ENCODE measurements at regions not wholly inside any gene's neighbourhood (a gene's known extent, or its start where the extent isn't known, plus 50 kb on each side); places are given as distances from the start of the nearest gene placed in this dataset.

DNA sequence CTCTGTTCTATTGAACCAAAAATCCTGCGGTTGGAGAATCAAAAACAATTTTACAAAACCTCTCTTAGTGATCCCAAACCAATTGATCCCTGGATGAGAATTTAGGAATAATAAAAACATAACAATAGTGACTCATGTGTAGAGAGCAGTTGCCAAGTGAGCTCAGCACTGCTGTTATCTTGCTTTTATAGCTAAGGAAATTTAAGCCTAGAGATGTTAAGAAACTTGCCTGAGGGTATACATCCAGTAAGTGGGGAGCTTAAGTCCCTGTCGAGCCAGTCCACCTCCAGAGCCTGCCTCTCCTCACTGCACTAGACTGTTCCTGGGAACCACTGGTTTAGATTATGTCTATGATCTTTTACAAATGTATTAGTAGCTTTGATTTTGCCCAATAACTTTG is 358.4 kb upstream of the LMCD1 start:
- no peak for DNase-seq (ENCODE audit: extremely low read depth, insufficient read length)
- TF ChIP-seq, protein P1, sequence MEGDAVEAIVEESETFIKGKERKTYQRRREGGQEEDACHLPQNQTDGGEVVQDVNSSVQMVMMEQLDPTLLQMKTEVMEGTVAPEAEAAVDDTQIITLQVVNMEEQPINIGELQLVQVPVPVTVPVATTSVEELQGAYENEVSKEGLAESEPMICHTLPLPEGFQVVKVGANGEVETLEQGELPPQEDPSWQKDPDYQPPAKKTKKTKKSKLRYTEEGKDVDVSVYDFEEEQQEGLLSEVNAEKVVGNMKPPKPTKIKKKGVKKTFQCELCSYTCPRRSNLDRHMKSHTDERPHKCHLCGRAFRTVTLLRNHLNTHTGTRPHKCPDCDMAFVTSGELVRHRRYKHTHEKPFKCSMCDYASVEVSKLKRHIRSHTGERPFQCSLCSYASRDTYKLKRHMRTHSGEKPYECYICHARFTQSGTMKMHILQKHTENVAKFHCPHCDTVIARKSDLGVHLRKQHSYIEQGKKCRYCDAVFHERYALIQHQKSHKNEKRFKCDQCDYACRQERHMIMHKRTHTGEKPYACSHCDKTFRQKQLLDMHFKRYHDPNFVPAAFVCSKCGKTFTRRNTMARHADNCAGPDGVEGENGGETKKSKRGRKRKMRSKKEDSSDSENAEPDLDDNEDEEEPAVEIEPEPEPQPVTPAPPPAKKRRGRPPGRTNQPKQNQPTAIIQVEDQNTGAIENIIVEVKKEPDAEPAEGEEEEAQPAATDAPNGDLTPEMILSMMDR (IDR thresholded peaks at IDR 0.05; ENCODE audit: insufficient read depth, low read length, poor library complexity, severe bottlenecking), result no peak
- Histone ChIP-seq H3K36me3 (ENCODE audit: control insufficient read depth, insufficient read depth, low read length) (no peaks in the 10 kb centered on the region), H3K4me3 (replicated peaks; ENCODE audit: low read depth, low read length) (no peak overlapping the region), H3K27me3 (replicated peaks; ENCODE audit: control insufficient read depth, insufficient read depth, low read length) (no peaks in the 10 kb centered on the region)

DNA sequence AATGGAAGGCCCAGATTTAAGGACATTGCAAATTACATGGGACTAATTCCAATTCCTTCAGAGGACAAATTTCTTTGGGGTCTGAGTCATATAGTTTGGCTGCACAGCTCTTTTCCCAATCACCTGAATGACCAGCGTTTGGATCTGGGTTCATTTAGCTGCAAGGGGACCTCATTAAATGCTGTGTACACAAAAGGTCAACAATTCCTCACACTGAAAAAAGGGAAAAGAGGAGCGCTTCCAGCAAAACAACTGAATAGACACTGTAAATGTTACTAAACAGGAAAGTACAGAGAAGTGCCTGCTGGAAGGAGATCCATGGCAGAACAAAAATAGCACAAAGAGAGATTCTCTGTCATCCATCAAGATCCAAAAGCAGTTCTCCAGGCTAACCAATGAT is 356.0 kb upstream of the LMCD1 start:
- DNase-seq (ENCODE audit: extremely low read depth, insufficient read length), result no peak
- Histone ChIP-seq H3K4me3 (replicated peaks; ENCODE audit: low read depth, low read length) (no peak overlapping the region), H3K27me3 (replicated peaks; ENCODE audit: control insufficient read depth, insufficient read depth, low read length) (no peaks in the 10 kb centered on the region), H3K36me3 (ENCODE audit: control insufficient read depth, insufficient read depth, low read length) (no peaks in the 10 kb centered on the region)
- TF ChIP-seq, protein P1 (IDR thresholded peaks at IDR 0.05; ENCODE audit: insufficient read depth, low read length, poor library complexity, severe bottlenecking), result no peak

DNA sequence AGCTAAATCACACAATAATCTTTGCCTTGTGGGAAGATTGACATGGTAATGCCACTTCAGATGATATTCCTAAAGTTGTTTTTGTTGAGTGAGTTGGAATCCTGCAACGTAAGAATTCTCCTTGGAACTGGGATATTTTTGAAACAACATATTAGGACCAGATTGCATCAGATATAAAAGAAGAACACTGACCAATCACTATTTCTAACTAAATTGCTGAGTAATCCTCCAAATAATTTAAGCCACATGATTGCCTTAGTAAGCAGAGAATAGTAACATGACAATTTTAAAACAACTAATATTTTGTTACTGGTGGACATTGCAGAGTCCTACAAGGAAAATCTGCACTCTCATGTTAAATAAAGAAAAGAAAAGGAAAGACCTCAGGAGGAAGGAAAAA is 353.9 kb upstream of the LMCD1 start:
- Histone ChIP-seq H3K27me3 (replicated peaks; ENCODE audit: control insufficient read depth, insufficient read depth, low read length) (no peaks in the 10 kb centered on the region), H3K4me3 (replicated peaks; ENCODE audit: low read depth, low read length) (no peak overlapping the region), H3K36me3 (ENCODE audit: control insufficient read depth, insufficient read depth, low read length) (no peaks in the 10 kb centered on the region)
- TF ChIP-seq, protein P1 (IDR thresholded peaks at IDR 0.05; ENCODE audit: insufficient read depth, low read length, poor library complexity, severe bottlenecking), result no peak
- no peak for DNase-seq (ENCODE audit: extremely low read depth, insufficient read length)

DNA sequence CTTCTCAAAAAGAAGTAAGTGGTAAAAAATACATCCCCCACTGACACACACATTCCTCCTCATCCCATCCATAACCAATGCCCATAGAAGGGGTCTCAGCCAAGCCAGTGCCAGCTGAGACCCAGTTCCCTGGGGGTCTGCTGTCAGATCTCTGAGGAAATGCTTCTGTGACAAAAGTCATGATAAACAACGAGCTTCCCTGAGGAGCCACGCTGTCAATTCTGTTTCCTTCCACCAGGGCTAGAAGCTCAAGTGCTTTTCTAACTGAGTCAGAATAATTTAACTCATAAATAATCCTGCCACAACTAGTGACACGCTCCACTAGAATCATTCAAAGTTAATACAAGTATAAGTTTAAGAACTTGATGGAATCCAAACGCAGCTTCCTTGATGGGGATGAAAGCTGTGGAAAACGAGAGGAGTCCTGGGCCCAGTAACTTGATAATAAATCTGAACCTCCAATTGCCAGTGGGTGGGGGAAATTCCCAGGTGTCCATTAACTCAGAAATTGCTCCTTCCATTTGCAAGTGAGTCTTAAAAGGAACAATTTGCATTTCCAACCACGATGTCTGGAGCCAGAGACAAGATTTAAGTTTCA is 348.7 kb upstream of the LMCD1 start:
- DNase-seq (ENCODE audit: extremely low read depth, insufficient read length), result no peak
- TF ChIP-seq, protein P1 (IDR thresholded peaks at IDR 0.05; ENCODE audit: insufficient read depth, low read length, poor library complexity, severe bottlenecking), result no peak
- Histone ChIP-seq H3K27me3 (replicated peaks; ENCODE audit: control insufficient read depth, insufficient read depth, low read length) (no peaks in the 10 kb centered on the region), H3K4me3 (replicated peaks; ENCODE audit: low read depth, low read length) (no peak overlapping the region), H3K36me3 (ENCODE audit: control insufficient read depth, insufficient read depth, low read length) (no peaks in the 10 kb centered on the region)

DNA sequence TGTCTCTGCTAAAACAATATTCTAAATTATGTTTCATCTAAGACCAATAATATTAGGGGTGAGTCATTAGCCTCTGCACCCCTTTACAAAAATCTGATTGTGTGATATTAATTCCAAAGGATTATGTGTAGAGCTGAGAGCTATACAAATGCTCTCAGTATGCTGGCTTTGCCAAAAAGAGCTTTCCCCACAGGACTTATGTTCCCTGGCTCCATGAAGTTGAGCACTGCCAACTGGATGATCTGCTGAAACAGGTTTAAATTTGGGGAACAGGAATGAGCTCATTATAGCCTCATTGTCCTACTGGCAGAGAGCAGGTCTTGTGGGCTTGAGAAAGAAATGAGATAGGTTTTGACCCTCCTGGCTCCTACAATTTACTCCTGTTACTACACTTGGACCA is 347.8 kb upstream of the LMCD1 start:
- no peaks in the 10 kb centered on the region for H3K27me3 ChIP-seq (replicated peaks; ENCODE audit: control insufficient read depth, insufficient read depth, low read length)
- H3K4me3 ChIP-seq (replicated peaks; ENCODE audit: low read depth, low read length), result no peak overlapping the region
- TF ChIP-seq, protein P1 (IDR thresholded peaks at IDR 0.05; ENCODE audit: insufficient read depth, low read length, poor library complexity, severe bottlenecking), result no peak
- DNase-seq (ENCODE audit: extremely low read depth, insufficient read length), result no peak
- no peaks in the 10 kb centered on the region for H3K36me3 ChIP-seq (ENCODE audit: control insufficient read depth, insufficient read depth, low read length)

DNA sequence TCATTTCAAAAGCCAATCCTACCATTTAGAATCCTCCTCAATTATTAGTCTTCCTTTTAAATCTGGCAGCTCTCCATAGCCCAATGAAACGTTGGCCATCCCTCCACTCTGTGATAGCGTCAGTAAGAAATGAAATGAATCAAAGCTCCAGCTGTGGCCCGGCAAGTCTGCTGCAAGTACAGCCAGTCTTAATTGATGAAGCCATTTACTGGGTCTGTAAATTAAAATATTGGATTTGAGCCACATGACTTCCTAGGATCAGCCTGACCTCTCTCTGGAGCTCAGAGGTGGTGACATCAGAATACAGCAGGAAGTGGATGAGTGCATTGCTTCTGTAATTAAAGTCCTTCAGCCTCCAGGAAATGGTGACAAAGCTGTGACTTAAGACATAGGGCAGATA is 347.0 kb upstream of the LMCD1 start:
- H3K4me3 ChIP-seq (replicated peaks; ENCODE audit: low read depth, low read length), result no peak overlapping the region
- TF ChIP-seq, protein P1 (IDR thresholded peaks at IDR 0.05; ENCODE audit: insufficient read depth, low read length, poor library complexity, severe bottlenecking), result no peak
- no peaks in the 10 kb centered on the region for H3K27me3 ChIP-seq (replicated peaks; ENCODE audit: control insufficient read depth, insufficient read depth, low read length)
- H3K36me3 ChIP-seq (ENCODE audit: control insufficient read depth, insufficient read depth, low read length), result no peaks in the 10 kb centered on the region
- DNase-seq (ENCODE audit: extremely low read depth, insufficient read length), result no peak
